GM12873 (cell line): ENCODE measurements at regions not wholly inside any gene's neighbourhood (a gene's known extent, or its start where the extent isn't known, plus 50 kb on each side); places are given as distances from the start of the nearest gene placed in this dataset.

ENCODE experiments used
- TF ChIP-seq, protein P1 (sequence below): IDR thresholded peaks from 2 replicates; pipeline ENCODE4 v1.5.1; 2012; ENCODE audit warnings: low read depth, mild to moderate bottlenecking, moderate library complexity, low read length, control low read depth; ENCODE audit not compliant: insufficient read depth; ENCODE audit errors: missing control alignments

- TF ChIP-seq, protein P1, sequence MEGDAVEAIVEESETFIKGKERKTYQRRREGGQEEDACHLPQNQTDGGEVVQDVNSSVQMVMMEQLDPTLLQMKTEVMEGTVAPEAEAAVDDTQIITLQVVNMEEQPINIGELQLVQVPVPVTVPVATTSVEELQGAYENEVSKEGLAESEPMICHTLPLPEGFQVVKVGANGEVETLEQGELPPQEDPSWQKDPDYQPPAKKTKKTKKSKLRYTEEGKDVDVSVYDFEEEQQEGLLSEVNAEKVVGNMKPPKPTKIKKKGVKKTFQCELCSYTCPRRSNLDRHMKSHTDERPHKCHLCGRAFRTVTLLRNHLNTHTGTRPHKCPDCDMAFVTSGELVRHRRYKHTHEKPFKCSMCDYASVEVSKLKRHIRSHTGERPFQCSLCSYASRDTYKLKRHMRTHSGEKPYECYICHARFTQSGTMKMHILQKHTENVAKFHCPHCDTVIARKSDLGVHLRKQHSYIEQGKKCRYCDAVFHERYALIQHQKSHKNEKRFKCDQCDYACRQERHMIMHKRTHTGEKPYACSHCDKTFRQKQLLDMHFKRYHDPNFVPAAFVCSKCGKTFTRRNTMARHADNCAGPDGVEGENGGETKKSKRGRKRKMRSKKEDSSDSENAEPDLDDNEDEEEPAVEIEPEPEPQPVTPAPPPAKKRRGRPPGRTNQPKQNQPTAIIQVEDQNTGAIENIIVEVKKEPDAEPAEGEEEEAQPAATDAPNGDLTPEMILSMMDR, result peak; percentile 31
Measured at GRCh38 chr1:220353229-220354012, 81.2 kb upstream of the RAB3GAP2 start.

DNA sequence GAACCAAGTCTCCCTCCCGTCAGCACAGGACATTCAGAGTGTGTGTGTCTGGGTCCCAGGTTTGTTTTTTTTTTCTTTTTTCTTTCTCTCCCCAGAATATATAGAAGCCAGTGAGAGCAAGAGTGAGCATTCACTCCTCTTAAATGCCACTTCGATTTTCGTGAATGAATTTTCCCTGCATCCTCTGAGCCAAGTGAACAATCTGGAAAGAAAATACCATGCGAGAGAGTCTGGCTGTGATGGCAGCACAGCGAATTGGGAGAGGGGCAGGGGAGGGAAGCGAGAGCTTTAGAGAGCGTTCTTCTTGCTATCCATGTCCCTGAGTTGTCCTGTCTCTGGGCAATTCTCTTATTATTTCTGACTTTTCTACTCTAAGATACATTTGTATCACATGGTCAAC, 76.0 kb upstream of the RAB3GAP2 start:
- TF ChIP-seq, protein P1, result no peak

DNA sequence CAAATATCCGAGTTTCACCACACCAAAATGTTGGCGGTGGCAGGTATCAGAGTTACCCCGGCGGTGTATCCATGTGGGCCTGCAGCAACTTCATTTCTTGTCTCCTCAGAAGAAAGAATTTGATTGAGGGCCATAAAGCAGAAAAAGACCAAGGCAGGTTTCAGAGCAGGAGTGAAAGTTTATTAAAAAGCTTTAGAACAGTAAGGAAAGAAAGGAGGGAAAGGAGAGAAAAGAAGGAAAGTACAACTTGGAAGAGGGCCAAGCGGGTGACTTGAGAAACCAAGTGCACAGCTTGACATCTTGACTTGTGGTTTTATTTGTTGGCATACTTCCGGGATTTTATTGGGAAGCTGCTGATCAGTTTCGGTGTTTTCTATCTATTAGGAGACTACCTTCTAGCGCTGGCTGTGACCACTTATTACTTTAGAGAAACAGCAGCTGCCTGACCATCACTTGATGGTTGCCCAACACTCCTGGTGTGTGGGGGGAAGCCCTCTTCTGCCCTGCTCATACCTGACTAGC, 75.5 kb upstream of the RAB3GAP2 start:
- TF ChIP-seq, protein P1, result no peak

DNA sequence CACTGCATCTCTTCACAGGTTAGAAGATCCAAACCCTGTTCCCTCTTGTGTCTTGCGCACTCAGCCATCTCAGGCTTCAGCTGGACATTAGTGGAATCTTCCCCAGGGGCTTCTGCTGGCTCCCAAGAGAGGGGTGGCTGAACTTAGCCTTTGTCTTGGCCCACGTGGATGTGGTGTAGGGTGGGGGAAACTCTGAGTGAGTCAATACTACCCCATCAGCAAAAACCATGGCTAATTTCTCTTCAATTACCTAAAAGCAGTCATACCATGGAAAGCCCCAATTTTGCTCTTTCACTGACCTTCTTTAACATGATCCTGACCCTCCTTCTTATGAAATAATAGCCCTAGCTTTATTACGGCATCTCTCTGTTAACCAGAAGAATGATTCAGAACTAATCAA, 72.5 kb upstream of the RAB3GAP2 start:
- TF ChIP-seq, protein P1, result no peak

- TF ChIP-seq, protein P1, result no peak
Measured at GRCh38 chr1:220342853-220343252, 70.6 kb upstream of the RAB3GAP2 start.

GRCh38 chr1:220341126-220341525, 68.9 kb upstream of the RAB3GAP2 start:
- TF ChIP-seq, protein P1, result no peak

GRCh38 chr1:220339581-220339980, 67.3 kb upstream of the RAB3GAP2 start:
- TF ChIP-seq, protein P1, result no peak
